LNCAP (cell line): ENCODE measurements at regions not wholly inside any gene's neighbourhood (a gene's known extent, or its start where the extent isn't known, plus 50 kb on each side); places are given as distances from the start of the nearest gene placed in this dataset.

Experiments used
- CTCF ChIP-seq: fragments of 450-650 bp; IDR thresholded peaks from 2 replicates; pipeline ENCODE4 v1.5.1; 2017; ENCODE audit warnings: mild to moderate bottlenecking

- TF ChIP-seq CTCF: no peak
Observed at GRCh38 chr15:62756326-62756994, 286.1 kb upstream of the TPM1 start.

- no peak for TF ChIP-seq CTCF
Observed at GRCh38 chr15:62756995-62757360, 285.6 kb upstream of the TPM1 start.

- TF ChIP-seq CTCF: no peak
Observed at GRCh38 chr15:62757535-62757934, 285.0 kb upstream of the TPM1 start.

- no peak for TF ChIP-seq CTCF
Observed at GRCh38 chr15:62758126-62758951, 284.2 kb upstream of the TPM1 start.

- TF ChIP-seq CTCF: no peak
Observed at GRCh38 chr15:62758952-62759349, 283.6 kb upstream of the TPM1 start.

GRCh38 chr15:62760538-62760937 is 282.0 kb upstream of the TPM1 start:
- TF ChIP-seq CTCF: no peak

GRCh38 chr15:62765916-62766315 is 276.6 kb upstream of the TPM1 start:
- TF ChIP-seq CTCF: no peak
